ENCODE measurements at regions not wholly inside any gene's neighbourhood (a gene's known extent, or its start where the extent isn't known, plus 50 kb on each side); places are given as distances from the start of the nearest gene placed in this dataset.
"Not testable (repeated sequence)": the region's sequence is repeated elsewhere in the genome, so short reads cannot be mapped to it uniquely, and the experiment has no call there.

DNA sequence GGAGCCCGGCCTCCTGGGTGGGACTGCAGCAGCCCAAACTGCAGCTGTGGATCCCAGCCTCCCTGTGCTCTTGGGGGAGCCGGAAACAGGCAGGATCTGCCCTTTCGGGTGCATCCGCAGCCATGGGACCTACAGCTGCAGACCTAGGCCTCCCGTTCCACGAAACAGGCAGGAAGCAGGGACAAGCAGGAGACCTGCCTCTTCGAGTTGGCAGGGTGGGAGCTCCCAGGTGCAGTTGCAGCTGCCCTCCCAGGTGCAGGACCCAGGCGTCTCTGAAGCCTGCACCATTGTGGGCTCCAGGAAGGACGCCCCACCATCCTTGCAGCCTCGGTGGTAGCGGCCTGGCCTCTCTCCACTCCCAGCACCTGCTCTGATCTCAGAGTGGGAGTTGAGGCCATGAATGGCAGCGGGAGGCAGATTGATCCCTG is 189.0 kb upstream of the KLHL1 start:
- Histone ChIP-seq H3K36me3 (replicated peaks; ENCODE audit: control insufficient read depth, insufficient read depth, low read length) (no peaks in the 10 kb centered on the region), H3K27me3 (ENCODE audit: control insufficient read depth, insufficient read depth, low read length) (no peaks in the 10 kb centered on the region), H3K4me3 (ENCODE audit: insufficient read depth, low read depth, low read length) (no peak overlapping the region)
- DNase-seq = no peak

DNA sequence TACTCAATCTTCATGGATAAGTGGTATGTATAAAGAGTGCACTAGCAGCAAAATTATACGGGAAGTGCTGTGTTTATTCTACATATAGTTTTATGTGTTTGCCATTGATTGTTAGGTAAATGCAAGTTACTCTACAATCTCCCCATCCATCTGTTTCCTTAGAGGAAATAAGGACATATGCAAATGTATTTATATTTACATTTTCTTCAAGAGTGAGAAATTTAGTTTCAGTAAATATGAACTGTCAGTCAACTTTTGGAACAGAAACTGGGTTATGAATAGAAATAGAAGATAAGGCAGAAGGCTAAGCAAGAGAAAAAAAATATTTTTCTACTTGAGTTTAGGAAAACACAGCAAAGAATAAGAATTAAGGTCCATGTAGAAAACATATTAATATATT is 176.1 kb upstream of the KLHL1 start:
- Histone ChIP-seq H3K36me3 (replicated peaks; ENCODE audit: control insufficient read depth, insufficient read depth, low read length) (no peaks in the 10 kb centered on the region), H3K4me3 (ENCODE audit: insufficient read depth, low read depth, low read length) (no peak overlapping the region), H3K27me3 (ENCODE audit: control insufficient read depth, insufficient read depth, low read length) (no peaks in the 10 kb centered on the region)
- DNase-seq = no peak

DNA sequence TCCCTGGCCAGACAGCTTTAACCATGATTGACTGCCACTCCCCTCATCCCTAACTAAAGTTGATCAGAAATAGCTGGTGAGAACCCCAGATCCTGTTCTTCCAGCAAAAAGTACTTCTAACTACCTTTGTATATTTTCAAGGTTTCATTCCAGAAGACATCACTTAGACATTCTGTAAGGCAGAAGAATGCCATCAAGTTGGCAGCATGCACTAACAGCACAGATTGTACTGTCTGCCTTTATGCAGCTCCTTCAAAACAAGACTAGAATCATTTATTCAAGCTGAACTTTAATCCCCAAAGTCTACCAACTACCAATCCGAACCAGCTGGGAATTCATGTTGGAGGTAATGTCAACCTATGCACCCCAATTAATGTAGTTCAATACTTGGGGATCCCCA is 167.6 kb upstream of the KLHL1 start:
- no peak overlapping the region for H3K4me3 ChIP-seq (ENCODE audit: insufficient read depth, low read depth, low read length)
- no peaks in the 10 kb centered on the region for H3K36me3 ChIP-seq (replicated peaks; ENCODE audit: control insufficient read depth, insufficient read depth, low read length)
- DNase-seq = no peak
- no peaks in the 10 kb centered on the region for H3K27me3 ChIP-seq (ENCODE audit: control insufficient read depth, insufficient read depth, low read length)

DNA sequence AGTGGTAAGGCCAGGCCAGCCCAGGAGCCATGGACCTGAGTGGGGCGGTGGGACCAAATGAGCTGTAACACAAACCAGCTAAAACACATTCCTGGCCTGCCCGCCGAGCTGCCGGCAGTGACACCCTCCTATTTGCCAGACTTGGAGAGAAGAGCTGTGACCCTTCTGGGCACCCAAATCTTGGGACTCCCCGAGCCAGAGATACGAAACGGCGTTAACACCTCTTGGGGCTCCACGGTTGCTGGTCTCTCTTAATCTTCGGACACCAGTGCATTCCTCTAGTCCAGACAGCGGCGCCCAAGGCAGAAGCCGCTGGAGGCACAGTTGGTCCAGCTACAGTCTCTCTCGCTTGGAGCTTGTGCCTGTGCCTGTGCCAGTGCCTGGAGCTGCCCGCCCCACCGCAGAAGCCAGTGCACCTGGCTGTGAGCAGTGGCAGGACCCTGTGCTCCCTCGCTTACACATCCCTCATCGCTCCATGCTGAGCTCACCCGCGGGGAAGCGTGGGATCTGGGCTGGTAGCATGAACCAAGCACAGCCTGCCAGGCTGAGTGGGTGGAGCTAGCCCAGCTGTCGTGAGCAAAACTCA is 147.2 kb upstream of the KLHL1 start:
- no peak overlapping the region for H3K4me3 ChIP-seq (ENCODE audit: insufficient read depth, low read depth, low read length)
- no peaks in the 10 kb centered on the region for H3K27me3 ChIP-seq (ENCODE audit: control insufficient read depth, insufficient read depth, low read length)
- H3K36me3 ChIP-seq (replicated peaks; ENCODE audit: control insufficient read depth, insufficient read depth, low read length) = no peaks in the 10 kb centered on the region
- DNase-seq = no peak

DNA sequence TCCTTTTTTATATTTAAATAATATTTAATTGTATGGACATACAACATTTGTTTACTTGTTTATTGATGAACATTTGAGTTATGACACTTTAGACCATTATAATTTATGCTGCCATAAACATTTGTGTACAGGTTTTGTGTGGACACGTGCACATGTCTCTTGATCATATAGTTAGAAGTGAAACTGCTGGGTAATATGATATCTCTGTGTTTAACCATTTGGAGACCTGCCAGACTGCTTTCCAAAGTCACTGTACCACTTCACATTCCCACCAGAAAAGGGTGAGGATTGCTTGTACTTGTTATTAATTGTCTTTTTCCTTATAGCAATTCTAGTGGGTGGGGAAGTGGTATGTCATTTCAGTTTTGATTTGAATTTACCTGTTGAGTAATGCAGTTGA is 145.6 kb upstream of the KLHL1 start:
- H3K36me3 ChIP-seq (replicated peaks; ENCODE audit: control insufficient read depth, insufficient read depth, low read length) = no peaks in the 10 kb centered on the region
- no peak overlapping the region for H3K4me3 ChIP-seq (ENCODE audit: insufficient read depth, low read depth, low read length)
- DNase-seq = no peak
- H3K27me3 ChIP-seq (ENCODE audit: control insufficient read depth, insufficient read depth, low read length) = no peaks in the 10 kb centered on the region

DNA sequence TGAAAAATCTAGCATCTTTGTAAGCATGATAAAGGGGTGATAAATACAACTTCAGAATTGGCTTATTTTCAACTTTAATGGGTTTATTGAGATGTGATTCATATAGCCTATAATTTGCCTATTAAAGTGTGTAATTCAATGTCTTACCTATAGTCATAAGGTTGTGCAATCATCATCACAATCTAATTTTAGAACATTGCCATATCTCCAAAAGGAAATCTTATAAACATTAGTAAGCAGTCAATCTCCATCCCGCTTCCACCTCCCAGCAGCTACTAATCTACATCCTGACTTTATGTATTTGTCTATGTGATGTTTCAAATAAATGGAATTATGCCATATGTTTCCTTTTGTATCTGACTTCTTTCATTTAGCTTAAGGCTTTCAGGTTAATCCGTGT is 145.2 kb upstream of the KLHL1 start:
- H3K4me3 ChIP-seq (ENCODE audit: insufficient read depth, low read depth, low read length) = no peak overlapping the region
- H3K27me3 ChIP-seq (ENCODE audit: control insufficient read depth, insufficient read depth, low read length) = no peaks in the 10 kb centered on the region
- no peak for DNase-seq
- H3K36me3 ChIP-seq (replicated peaks; ENCODE audit: control insufficient read depth, insufficient read depth, low read length) = no peaks in the 10 kb centered on the region

DNA sequence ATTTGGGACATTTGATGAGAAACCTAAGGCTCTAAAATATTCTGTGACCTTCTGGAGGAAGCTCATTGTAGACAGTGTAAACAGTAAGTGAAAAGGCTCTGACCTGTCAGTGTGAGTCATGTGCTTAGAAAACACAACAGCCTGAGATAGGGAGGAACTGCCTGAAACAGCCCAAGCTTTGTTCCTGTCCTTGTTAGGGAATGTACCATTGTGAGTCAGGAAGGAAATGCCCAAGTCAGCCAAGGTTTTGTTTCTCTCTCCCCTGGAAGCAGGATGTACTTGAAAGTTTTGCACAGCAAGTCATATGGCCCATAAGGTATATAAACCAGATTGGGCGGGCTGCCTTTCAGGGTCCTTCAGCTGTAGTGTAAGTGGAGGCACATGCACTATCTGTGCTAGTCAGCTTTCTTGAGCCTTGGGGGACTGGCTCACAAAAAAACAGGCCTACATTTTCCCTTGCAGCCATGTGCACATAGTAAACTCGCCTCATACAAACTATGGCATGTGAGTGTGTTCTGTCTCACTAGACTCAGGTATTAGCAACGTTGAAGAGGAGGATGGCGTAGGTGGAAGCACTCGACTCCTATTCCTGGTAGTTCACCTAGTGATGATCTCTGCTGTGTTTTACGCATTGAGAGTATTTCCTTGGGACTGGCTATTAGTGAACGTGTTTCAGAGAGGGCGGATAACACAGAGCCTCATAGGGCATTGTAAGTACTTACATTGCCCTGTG is 141.2 kb upstream of the KLHL1 start:
- Histone ChIP-seq H3K27me3 (ENCODE audit: control insufficient read depth, insufficient read depth, low read length) (no peaks in the 10 kb centered on the region), H3K36me3 (replicated peaks; ENCODE audit: control insufficient read depth, insufficient read depth, low read length) (no peaks in the 10 kb centered on the region), H3K4me3 (ENCODE audit: insufficient read depth, low read depth, low read length) (no peak overlapping the region)
- DNase-seq = no peak

DNA sequence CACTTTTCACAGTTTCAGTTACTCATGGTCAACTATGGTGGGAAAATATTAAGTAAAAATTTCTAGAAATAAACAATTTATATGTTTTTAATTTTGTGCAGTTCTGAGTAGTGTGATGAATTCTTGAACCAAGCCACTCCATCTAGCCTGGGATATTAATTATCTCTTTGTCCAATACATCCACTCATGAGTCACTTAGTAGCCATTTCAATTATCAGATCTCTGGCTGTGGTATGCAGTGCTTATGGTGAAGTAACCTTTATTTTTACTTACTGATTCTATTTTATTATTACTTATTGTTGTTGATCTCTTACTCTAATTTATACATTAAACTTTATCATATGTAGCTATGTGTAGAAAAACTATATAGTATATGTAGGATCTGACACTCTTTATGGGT is 128.9 kb upstream of the KLHL1 start:
- Histone ChIP-seq H3K36me3 (replicated peaks; ENCODE audit: control insufficient read depth, insufficient read depth, low read length) (no peaks in the 10 kb centered on the region), H3K27me3 (ENCODE audit: control insufficient read depth, insufficient read depth, low read length) (no peaks in the 10 kb centered on the region), H3K4me3 (ENCODE audit: insufficient read depth, low read depth, low read length) (no peak overlapping the region)
- DNase-seq = no peak

DNA sequence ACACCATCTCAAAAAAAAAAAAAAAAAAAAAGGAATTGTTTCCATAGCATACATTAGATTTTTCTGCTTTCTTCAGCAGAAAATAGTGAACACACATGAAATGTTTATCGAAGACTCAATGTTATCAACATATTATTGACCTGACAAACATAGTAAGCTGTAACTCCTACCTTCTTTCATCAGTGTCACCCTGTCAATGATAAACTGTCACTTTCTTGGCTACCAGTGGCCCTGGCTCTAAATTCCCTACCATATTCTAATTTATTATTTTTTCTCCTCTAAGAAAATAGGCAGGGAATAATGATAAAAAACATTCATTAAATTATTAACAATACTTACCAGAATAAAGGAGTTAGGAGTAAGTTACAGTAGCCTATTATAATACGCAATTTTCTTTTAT is 127.3 kb upstream of the KLHL1 start:
- no peak for DNase-seq
- Histone ChIP-seq H3K4me3 (ENCODE audit: insufficient read depth, low read depth, low read length) (no peak overlapping the region), H3K36me3 (replicated peaks; ENCODE audit: control insufficient read depth, insufficient read depth, low read length) (no peaks in the 10 kb centered on the region), H3K27me3 (ENCODE audit: control insufficient read depth, insufficient read depth, low read length) (no peaks in the 10 kb centered on the region)

DNA sequence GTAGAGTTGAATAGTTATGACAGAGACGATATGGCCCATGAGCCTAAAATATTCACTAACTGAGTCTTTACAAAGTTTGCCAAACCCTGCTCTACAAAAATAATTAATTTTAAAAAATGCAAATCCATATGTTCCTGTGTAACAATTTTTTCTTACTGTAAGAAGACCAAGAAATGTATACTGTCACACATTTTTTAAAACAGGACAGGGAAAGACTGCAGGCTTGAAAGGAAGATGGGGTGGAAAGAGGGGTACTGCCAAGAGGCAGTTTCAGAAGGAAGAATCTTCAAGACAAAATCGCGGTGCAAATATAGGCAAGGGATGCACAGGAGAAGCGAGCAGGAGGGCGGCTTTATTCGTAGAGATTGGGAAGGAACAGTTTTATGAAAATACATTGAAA is 115.7 kb upstream of the KLHL1 start:
- Histone ChIP-seq H3K4me3 (ENCODE audit: insufficient read depth, low read depth, low read length) (no peak overlapping the region), H3K36me3 (replicated peaks; ENCODE audit: control insufficient read depth, insufficient read depth, low read length) (no peaks in the 10 kb centered on the region), H3K27me3 (ENCODE audit: control insufficient read depth, insufficient read depth, low read length) (no peaks in the 10 kb centered on the region)
- DNase-seq = no peak

DNA sequence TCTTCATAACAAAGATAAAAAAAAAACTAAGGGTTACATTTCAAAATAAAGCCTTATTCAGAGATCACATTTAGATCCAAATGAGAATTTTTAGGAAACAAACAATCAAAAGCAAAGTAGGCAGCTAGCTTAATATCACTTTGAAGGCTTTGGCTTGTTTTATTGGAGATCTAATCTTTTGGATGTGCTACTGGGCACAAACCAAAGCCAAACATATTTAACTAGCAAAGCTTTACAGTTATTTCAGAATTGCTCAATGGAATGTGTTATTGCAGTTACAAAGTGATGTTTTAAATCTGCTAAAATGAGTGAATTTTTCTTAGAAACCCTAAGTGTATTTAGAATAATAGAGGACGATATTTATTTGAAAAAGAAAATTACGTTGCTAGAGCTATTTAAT is 114.7 kb upstream of the KLHL1 start:
- no peaks in the 10 kb centered on the region for H3K36me3 ChIP-seq (replicated peaks; ENCODE audit: control insufficient read depth, insufficient read depth, low read length)
- no peak overlapping the region for H3K4me3 ChIP-seq (ENCODE audit: insufficient read depth, low read depth, low read length)
- no peaks in the 10 kb centered on the region for H3K27me3 ChIP-seq (ENCODE audit: control insufficient read depth, insufficient read depth, low read length)
- no peak for DNase-seq

DNA sequence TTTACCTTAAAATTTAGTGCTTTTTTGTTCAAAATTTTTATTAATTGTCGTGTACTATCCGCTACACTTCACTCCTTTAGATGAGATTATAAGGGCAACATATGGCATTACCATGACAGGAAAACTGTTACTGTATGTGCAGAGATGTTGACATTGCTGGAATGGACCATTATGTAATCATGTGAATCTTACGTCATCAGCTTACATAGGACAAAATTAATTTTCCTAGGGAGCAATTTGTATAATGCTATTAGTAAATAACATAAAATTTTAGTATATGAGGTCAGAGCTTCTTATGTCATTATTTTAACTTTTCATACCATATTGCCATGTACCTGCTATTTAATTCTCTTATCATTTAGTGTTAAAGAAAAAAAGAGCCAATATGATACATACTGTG is 110.4 kb upstream of the KLHL1 start:
- Histone ChIP-seq H3K36me3 (replicated peaks; ENCODE audit: control insufficient read depth, insufficient read depth, low read length) (no peaks in the 10 kb centered on the region), H3K27me3 (ENCODE audit: control insufficient read depth, insufficient read depth, low read length) (no peaks in the 10 kb centered on the region), H3K4me3 (ENCODE audit: insufficient read depth, low read depth, low read length) (no peak overlapping the region)
- no peak for DNase-seq

DNA sequence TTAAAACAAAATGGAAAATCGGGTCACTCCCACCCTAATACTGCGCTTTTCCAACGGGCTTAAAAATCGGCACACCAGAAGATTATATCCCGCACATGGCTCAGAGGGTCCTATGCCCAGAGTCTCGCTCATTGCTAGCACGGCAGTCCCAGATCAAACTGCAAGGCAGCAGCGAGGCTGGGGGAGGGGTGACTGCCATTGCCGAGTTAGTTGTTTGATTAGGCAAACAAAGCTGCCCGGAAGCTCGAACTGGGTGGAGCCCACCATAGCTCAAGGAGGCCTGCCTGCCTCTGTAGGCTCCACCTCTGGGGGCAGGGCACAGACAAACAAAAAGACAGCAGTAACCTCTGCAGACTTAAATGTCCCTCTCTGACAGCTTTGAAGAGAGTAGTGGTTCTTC is 100.7 kb upstream of the KLHL1 start:
- not testable (repeated sequence) for DNase-seq; H3K36me3 ChIP-seq (replicated peaks; ENCODE audit: control insufficient read depth, insufficient read depth, low read length); H3K27me3 ChIP-seq (ENCODE audit: control insufficient read depth, insufficient read depth, low read length)

DNA sequence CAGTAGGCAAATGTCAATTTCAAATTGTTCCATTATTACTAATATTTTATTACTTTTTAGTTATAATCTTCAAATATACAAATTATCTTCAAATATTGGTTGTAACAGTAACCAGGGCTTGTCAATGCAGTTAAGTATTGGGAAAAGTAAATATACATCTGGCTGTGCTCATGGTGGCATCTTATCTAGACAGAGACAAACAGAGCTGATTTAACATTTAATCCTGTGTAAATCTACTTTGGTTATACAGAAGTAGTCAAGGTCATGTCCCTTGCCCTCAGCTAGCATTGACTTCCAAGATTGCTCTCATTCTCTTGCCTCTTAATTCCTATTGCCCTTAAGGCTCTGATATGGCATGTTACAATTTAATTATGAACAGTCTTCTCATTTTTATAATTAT is 98.4 kb upstream of the KLHL1 start:
- Histone ChIP-seq H3K4me3 (ENCODE audit: insufficient read depth, low read depth, low read length) (no peak overlapping the region), H3K36me3 (replicated peaks; ENCODE audit: control insufficient read depth, insufficient read depth, low read length) (no peaks in the 10 kb centered on the region), H3K27me3 (ENCODE audit: control insufficient read depth, insufficient read depth, low read length) (no peaks in the 10 kb centered on the region)
- DNase-seq = no peak

More for the DNA sequence above, 100.7 kb upstream of the KLHL1 start:
- not testable (repeated sequence) for H3K4me3 ChIP-seq (ENCODE audit: insufficient read depth, low read depth, low read length)

DNA sequence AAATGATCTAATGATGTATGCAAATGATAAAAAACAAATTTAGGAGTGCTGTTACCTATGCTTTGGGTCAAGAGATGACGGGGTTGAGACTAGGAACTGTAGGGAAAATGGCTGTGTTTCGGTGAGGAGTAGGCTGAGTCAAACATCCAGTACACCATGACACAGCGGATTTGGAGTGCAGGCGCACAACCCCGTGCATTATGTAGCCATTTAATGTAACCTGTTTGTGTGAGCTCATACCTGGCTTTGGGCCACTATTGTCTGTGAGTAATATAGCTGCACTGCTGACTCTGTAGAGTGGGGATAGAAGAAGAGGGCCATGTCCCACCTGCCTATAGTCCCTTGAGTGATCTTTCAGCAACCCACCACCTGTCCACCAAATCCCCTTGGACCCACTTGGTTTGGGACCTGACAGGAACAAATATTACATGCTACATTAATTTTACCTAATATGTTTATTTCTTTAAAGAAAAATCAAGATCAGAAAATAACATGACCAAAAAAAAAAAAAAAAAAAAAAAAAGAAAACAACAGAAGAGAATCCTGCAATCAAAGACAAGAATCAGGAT is 95.5 kb upstream of the KLHL1 start:
- no peaks in the 10 kb centered on the region for H3K36me3 ChIP-seq (replicated peaks; ENCODE audit: control insufficient read depth, insufficient read depth, low read length)
- no peak for DNase-seq
- H3K27me3 ChIP-seq (ENCODE audit: control insufficient read depth, insufficient read depth, low read length) = no peaks in the 10 kb centered on the region
- no peak overlapping the region for H3K4me3 ChIP-seq (ENCODE audit: insufficient read depth, low read depth, low read length)

Measured in H7 (cell line).